Keratinocyte (primary cell): ENCODE measurements at regions not wholly inside any gene's neighbourhood (a gene's known extent, or its start where the extent isn't known, plus 50 kb on each side); places are given as distances from the start of the nearest gene placed in this dataset.

Experiments
- DNase-seq: peaks from one replicate; pipeline ENCODE4 v3.0.0-alpha.2; 2011; ENCODE audit warnings: low read depth, missing footprints, low spot score
- FAIRE-seq: peaks from 2 replicates; lab custom pipeline; 2011; peaks lifted over from hg19 to GRCh38; lab: Jason Lieb, UNC
- H2AFZ ChIP-seq: 2 replicates; pipeline ENCODE4 v1.6.0; 2012; ENCODE audit warnings: low read length, control low read depth, inconsistent platforms; ENCODE audit not compliant: control insufficient read depth
- H3K27ac ChIP-seq: 2 replicates; pipeline ENCODE4 v1.5.1; 2011; ENCODE audit warnings: low read length; ENCODE audit not compliant: control insufficient read depth, insufficient read depth
- H3K27me3 ChIP-seq: 3 replicates; pipeline ENCODE4 v1.6.0; 2011; ENCODE audit warnings: low read length; ENCODE audit not compliant: control insufficient read depth, insufficient read depth; ENCODE audit errors: extremely low read depth
- H3K36me3 ChIP-seq, 2 experiments: 2 replicates in 1 of 2; 3 replicates in 1 of 2; pipeline ENCODE4 v1.5.1; 2011; ENCODE audit warnings: low read length in 2 of 2, mild to moderate bottlenecking in 1 of 2; ENCODE audit not compliant: control insufficient read depth in 2 of 2, insufficient read depth in 2 of 2; ENCODE audit errors: extremely low read depth in 1 of 2
- H3K4me1 ChIP-seq: 3 replicates; pipeline ENCODE4 v1.5.1; 2011; ENCODE audit warnings: low read length; ENCODE audit not compliant: control insufficient read depth, insufficient read depth; ENCODE audit errors: extremely low read depth
- H3K4me2 ChIP-seq: 3 replicates; pipeline ENCODE4 v1.6.0; 2011; ENCODE audit warnings: low read depth, low read length; ENCODE audit not compliant: control insufficient read depth, insufficient read depth; ENCODE audit errors: extremely low read depth
- H3K4me3 ChIP-seq, 3 experiments: fragments of 200-600 bp in 1 of 3; sonication (generic) in 1 of 3; 2 replicates in 2 of 3; 3 replicates in 1 of 3; pipeline ENCODE4 v1.5.1; 2011 to 2016; ENCODE audit warnings: low read length in 3 of 3, mild to moderate bottlenecking in 3 of 3, control low read depth in 2 of 3, inconsistent platforms in 1 of 3, low read depth in 1 of 3, mixed read lengths in 1 of 3, mixed run types in 1 of 3, moderate library complexity in 1 of 3; ENCODE audit not compliant: control insufficient read depth in 2 of 3, insufficient read depth in 2 of 3; ENCODE audit errors: extremely low read depth in 1 of 3
- H3K79me2 ChIP-seq: 2 replicates; pipeline ENCODE4 v1.6.0; 2012; ENCODE audit warnings: low read length; ENCODE audit not compliant: control insufficient read depth, insufficient read depth
- H3K9ac ChIP-seq: 3 replicates; pipeline ENCODE4 v1.6.0; 2011; ENCODE audit warnings: low read length; ENCODE audit not compliant: control insufficient read depth, insufficient read depth; ENCODE audit errors: extremely low read depth
- H3K9me1 ChIP-seq: 3 replicates; pipeline ENCODE4 v1.6.0; 2011; ENCODE audit warnings: low read length; ENCODE audit not compliant: control insufficient read depth, insufficient read depth; ENCODE audit errors: extremely low read depth
- H3K9me3 ChIP-seq: 2 replicates; pipeline ENCODE4 v1.5.1; 2012; ENCODE audit warnings: low read depth, low read length; ENCODE audit not compliant: control insufficient read depth
- H4K20me1 ChIP-seq: 3 replicates; pipeline ENCODE4 v1.6.0; 2011; ENCODE audit warnings: low read length; ENCODE audit not compliant: control insufficient read depth, insufficient read depth; ENCODE audit errors: extremely low read depth
- EZH2 ChIP-seq: IDR thresholded peaks from one replicate; pipeline ENCODE4 v1.6.1; 2012; ENCODE audit warnings: inconsistent platforms, mild to moderate bottlenecking, low read length, moderate library complexity
- dilution Hi-C: fragments of 300-500 bp; cut with MboI; formaldehyde crosslinking; loops from one replicate; pipeline ENCODE4 v1.7.0; 2020; ENCODE audit warnings: low sequenced_read_pairs; ENCODE audit not compliant: extremely low pct_ligation_motif_present
- TF ChIP-seq, protein P1 (sequence below), 3 experiments: IDR thresholded peaks in 1 of 3; conservative IDR thresholded peaks in 1 of 3; optimal IDR thresholded peaks in 1 of 3; 2 replicates in 2 of 3; 3 replicates in 1 of 3; pipeline versions ENCODE3 to v1.5.1; 2011; ENCODE audit warnings: low read length in 3 of 3, mild to moderate bottlenecking in 3 of 3, moderate library complexity in 2 of 3, control low read depth in 1 of 3, inconsistent platforms in 1 of 3; ENCODE audit not compliant: insufficient read depth in 2 of 3; ENCODE audit errors: extremely low read depth in 1 of 3

DNA sequence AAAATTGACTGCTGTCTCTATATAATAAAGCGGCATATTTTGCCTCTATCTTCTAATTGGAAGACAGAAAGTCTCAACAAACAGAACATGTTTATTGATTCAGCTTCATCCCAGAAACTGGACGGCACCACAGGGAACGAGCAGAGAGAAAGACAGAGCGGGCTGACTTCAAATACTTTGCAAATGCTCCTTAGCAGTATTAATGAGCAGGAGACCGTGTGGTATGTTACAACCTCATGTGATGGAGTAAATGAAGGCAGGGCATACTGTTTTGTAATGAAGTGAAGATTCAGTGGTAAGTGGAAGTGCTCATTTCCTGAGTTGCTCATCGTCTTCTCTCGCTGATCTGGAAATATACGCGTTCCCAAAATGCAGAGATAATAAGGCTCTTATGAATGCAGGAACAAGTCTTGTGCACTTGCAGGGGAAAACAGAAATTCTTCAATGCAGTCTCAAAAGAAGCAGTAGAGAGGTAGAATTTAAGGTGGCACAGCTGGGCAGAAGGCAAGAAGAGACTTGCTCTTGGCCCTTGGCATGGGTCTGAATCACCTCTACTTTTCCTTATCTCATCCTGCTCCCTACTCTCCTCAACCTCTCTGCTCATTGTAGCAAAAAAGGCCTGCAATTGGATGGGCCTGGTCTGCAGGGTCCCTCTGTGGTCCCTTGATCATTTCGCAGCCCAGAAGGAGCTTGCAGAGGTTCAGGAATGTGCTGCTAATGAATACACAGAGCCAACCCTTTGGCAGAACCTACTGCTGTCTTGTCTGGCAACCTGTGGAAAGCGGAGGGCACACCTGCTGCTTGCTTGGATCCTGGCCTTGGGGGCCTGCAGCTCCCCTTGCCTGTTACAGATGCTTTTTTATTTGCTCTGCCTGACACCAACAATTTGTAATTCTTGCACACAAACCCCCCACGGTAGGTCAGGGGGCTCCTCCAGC lies 604.9 kb upstream of the CFAP20DC start:
- Histone ChIP-seq H3K9me3 (no peaks in the 10 kb centered on the region), H3K27me3 (no peaks in the 10 kb centered on the region), H3K27ac (peak overlapping the region; percentile 55), H3K9ac (peak overlapping the region; percentile 14), H3K9me1 (no peaks in the 10 kb centered on the region), H3K4me2 (peak overlapping the region; percentile 74), H3K4me3 (peak overlapping the region in 2 of 3 experiments; percentile 2 to 28), H3K36me3 (no peaks in the 10 kb centered on the region), H2AFZ (peak overlapping the region; percentile 14), H3K4me1 (peaks cover 22% of the 10 kb centered on the region), H3K79me2 (no peaks in the 10 kb centered on the region), H4K20me1 (no peaks in the 10 kb centered on the region)
- dilution Hi-C loops, result no loop called here
- no peak for TF ChIP-seq EZH2
- TF ChIP-seq, protein P1, sequence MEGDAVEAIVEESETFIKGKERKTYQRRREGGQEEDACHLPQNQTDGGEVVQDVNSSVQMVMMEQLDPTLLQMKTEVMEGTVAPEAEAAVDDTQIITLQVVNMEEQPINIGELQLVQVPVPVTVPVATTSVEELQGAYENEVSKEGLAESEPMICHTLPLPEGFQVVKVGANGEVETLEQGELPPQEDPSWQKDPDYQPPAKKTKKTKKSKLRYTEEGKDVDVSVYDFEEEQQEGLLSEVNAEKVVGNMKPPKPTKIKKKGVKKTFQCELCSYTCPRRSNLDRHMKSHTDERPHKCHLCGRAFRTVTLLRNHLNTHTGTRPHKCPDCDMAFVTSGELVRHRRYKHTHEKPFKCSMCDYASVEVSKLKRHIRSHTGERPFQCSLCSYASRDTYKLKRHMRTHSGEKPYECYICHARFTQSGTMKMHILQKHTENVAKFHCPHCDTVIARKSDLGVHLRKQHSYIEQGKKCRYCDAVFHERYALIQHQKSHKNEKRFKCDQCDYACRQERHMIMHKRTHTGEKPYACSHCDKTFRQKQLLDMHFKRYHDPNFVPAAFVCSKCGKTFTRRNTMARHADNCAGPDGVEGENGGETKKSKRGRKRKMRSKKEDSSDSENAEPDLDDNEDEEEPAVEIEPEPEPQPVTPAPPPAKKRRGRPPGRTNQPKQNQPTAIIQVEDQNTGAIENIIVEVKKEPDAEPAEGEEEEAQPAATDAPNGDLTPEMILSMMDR (optimal IDR thresholded peaks at IDR 0.05 in 1 of 3, IDR thresholded peaks at IDR 0.05 in 1 of 3, conservative IDR thresholded peaks at IDR 0.05 in 1 of 3; ENCODE audit: extremely low read depth in 1 of 3, insufficient read depth in 2 of 3, low read length in 3 of 3), result no peak
- FAIRE-seq (peak; percentile 99), DNase-seq (no peak)

- Histone ChIP-seq H3K27ac (peak overlapping the region; percentile 55), H4K20me1 (no peaks in the 10 kb centered on the region), H3K79me2 (no peaks in the 10 kb centered on the region), H3K9ac (peak overlapping the region; percentile 14), H3K27me3 (no peaks in the 10 kb centered on the region), H3K4me1 (peaks cover 22% of the 10 kb centered on the region), H3K9me1 (no peaks in the 10 kb centered on the region), H2AFZ (peak overlapping the region; percentile 73), H3K9me3 (no peaks in the 10 kb centered on the region), H3K4me3 (peak overlapping the region in 2 of 3 experiments; percentile 28 to 54), H3K36me3 (no peaks in the 10 kb centered on the region), H3K4me2 (peak overlapping the region; percentile 74)
- TF ChIP-seq, protein P1 (optimal IDR thresholded peaks at IDR 0.05 in 1 of 3, IDR thresholded peaks at IDR 0.05 in 1 of 3, conservative IDR thresholded peaks at IDR 0.05 in 1 of 3; ENCODE audit: extremely low read depth in 1 of 3, insufficient read depth in 2 of 3, low read length in 3 of 3), result no peak
- TF ChIP-seq EZH2, result no peak
- no peak for FAIRE-seq
- DNase-seq, result no peak
- dilution Hi-C loops, result no loop called here
Observed at GRCh38 chr3:59654123-59654479, 604.3 kb upstream of the CFAP20DC start.
